ENCODE measurements at regions not wholly inside any gene's neighbourhood (a gene's known extent, or its start where the extent isn't known, plus 50 kb on each side); places are given as distances from the start of the nearest gene placed in this dataset.

GRCh38 chr2:215615067-215615802, 179.4 kb upstream of the FN1 start:
- DNase-seq = no peak

DNA sequence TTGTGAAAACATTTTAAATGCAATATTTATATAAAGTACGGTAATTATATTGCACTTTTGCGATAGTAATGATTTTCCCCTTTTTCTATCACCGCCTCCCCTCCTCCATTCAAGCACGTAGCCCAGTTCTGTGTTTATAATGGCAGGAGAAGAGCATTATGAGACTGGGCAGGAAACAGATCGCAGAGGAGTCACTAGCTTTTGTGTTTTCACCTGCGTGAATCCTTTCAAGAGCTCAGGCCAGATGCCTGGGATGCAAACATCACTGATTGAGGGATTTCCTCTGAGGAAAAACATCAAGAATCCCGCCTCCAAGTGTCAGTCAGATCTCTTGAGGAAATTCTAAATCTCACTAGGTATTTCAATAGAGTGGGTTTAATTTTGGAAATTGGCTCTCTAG, 178.4 kb upstream of the FN1 start:
- peak; percentile 44 for DNase-seq

GRCh38 chr2:215613888-215614287, 178.0 kb upstream of the FN1 start:
- no peak for DNase-seq

DNA sequence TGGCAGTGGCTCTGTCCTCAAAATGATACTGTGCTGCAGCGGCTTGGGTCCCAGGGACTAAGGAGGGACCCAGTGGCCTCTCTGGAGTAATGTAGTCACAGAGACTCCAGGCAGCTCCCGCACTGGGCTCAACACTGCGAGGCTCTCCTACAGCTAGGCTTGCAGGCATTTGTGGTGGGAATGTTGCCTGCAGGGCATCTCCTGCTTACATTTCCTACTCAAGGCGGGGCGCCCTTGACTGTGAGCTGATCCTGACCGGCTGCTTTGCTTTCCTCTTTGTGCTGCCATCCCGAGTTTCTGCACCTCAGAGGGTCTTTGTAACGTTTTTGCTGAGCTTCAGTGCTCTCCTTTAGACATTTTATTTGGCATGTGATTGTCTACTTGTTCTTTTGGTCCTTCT, 177.4 kb upstream of the FN1 start:
- DNase-seq = no peak

GRCh38 chr2:215612786-215613185, 176.9 kb upstream of the FN1 start:
- no peak for DNase-seq

- DNase-seq = no peak
Measured at GRCh38 chr2:215611609-215612386, 175.9 kb upstream of the FN1 start.

GRCh38 chr2:215609089-215610032, 173.5 kb upstream of the FN1 start:
- no peak for DNase-seq

DNA sequence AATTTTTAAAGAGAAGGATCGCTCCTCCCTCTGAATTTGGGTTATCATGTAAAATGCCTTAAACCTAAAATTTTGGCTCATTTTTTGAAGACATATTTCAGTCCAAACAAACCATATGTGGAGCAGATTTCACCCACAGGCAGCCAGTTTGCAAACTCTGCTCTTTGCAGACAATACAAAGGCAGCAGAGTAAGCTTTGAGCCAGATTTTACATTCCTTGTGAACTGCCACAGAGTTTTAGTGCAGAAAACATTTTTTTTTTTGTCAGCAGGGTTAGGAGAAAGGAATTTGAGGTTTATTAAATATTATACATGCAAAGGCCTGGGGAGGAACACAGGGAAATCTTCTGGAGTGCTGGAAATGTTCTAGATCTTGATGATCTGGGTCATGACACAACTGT, 171.9 kb upstream of the FN1 start:
- no peak for DNase-seq

- DNase-seq = no peak
Measured at GRCh38 chr2:215606219-215606618, 170.4 kb upstream of the FN1 start.

- DNase-seq = no peak
Measured at GRCh38 chr2:215605214-215605613, 169.3 kb upstream of the FN1 start.

GRCh38 chr2:215604606-215605005, 168.7 kb upstream of the FN1 start:
- no peak for DNase-seq

GRCh38 chr2:215603440-215603839, 167.6 kb upstream of the FN1 start:
- DNase-seq = no peak

DNA sequence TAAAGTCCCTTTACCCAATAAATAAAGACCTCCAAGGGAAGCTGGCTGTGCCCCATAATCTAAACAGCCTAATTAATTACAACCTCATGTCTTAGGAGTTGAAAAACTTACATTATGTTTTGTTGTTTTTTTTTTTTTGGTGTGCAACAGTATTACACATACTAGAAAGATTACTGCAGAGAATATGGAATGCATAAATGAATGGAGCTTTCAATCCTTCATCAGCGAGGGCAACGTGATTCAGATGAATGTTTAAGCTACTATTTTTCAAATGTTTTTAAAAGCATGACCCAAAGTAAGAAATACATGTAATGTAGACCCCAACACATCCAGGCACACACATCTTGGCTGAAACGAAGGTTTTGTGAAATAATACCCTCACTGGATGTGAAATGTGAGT, 167.1 kb upstream of the FN1 start:
- no peak for DNase-seq

DNA sequence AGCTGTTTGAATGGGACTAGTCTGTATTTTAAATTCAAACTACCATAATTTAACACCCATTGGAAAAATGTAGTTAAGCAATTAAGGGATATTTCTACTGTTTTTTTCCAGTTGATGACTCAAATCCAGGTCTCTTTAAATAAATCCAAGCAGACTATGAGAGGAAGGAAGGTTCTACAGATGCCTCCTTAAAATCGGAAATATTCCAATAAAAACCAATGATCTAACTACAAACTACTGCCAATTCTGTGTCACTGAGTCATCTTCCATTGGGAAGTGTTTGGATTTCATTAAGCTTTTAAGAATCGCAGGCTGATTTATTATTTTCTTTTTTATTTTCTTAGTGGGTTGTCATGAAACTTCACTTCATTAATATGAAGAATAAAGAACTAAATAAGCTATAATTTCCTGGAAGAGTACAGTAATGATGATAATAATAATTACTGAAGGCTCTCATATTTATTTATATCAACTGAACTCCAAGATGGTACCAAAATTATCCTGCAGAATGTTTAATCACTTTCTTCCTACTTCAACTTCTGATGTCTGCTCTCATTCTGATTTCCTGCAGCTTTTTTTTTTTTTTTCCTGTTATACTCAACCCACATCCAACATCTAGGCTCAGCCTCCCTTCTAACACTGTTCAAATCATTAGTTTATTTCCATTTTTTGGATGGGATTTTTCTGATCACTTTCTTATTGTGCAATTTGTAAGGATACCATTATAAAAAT, 166.3 kb upstream of the FN1 start:
- DNase-seq = no peak

DNA sequence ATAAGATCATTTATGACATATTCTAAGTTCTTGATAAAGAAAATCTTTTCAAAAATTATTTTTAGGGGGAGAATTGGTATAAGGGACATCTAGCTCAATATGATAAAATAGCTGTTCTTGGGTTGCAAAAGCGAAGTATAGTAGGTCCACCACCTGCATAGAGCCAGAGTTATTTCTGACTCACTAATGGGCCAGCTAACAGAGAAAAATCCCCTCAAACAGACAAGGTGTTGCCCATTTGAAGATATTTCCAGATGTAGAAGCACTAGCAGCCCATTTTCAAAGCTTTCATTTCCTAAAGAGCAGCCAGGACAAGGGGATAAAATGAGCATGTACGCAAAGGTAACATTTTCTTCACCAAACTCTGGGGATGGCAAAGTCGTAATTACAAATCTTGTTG, 165.7 kb upstream of the FN1 start:
- no peak for DNase-seq

GRCh38 chr2:215598376-215598975, 162.6 kb upstream of the FN1 start:
- DNase-seq = no peak

GRCh38 chr2:215597577-215597976, 161.7 kb upstream of the FN1 start:
- DNase-seq = no peak

GRCh38 chr2:215594766-215595165, 158.9 kb upstream of the FN1 start:
- DNase-seq = no peak

DNA sequence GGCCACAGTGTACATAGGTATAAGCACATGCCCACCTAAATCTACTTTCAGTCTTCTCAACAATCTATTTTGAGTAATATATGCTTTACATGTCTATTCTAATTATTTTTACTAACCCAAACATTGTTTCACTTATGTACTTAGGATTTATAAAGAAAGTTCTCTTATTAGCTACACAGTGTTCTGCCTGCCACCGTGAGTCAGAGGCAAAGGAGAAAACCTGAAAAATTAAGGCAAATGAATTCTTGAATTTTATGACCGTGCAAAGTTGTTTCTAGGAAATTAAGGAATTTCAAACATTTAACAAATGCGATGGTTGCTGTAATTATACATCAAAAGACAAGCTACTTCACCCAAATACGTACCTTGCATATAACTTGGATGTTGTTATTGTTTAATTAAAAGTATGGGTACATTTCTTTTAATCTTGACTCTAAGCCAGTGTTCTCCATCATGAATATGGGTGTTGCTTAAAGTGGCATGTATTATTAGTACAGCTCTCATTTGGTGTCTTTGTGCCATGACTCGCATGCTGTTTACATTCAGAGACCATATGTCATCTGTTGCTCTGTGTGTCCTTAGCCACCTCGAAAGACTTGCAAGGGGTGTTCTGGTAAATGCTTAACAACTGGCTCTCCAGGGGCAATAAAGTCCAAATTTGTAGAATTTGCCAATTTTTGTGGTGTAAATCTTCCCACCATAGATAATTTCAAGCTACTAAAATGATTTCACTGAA, 154.3 kb upstream of the FN1 start:
- no peak for DNase-seq

- DNase-seq = no peak
Measured at GRCh38 chr2:215583881-215584280, 148.0 kb upstream of the FN1 start.

DNA sequence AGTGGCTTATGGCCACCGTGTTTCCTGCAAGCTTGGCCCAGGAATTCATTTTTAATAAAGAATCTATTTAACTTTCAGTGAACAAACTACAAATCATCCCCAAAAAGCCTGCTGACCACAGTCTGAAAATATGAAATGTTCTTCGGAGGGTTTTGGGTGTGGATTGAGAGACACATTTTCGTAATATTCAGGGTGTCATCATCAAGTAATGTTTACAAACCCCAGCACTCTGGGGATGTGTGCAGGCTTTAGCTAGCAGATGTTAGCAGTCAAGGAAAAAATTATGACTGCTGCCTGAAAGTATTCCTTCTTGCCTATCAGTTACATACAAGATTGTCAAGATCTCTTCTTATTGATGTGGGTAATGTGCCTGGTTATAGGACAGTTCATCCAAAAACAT, 143.9 kb upstream of the FN1 start:
- DNase-seq = no peak

DNA sequence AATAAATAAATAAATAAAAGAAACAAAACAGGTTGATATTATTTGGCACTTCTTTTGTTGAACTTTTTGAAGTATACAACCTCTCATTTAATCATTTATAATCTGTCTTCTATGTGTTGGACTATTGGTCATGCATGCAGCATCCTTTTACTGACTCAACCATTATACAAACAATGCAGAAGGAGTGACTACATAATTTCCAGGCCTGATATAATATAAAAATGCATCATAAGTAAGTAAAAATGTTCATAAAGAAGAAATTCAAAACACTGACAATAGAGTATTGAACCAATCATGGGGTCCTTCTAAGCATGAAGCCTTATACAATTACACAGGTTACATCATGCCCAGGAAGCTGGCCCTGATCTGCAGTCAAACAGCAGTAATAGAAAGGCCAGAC, 141.5 kb upstream of the FN1 start:
- DNase-seq = no peak
